Fibroblast of skin of left biceps (primary cell): ENCODE measurements at regions not wholly inside any gene's neighbourhood (a gene's known extent, or its start where the extent isn't known, plus 50 kb on each side); places are given as distances from the start of the nearest gene placed in this dataset.
"Not testable (repeated sequence)": the region's sequence is repeated elsewhere in the genome, so short reads cannot be mapped to it uniquely, and the experiment has no call there.

Experiments used
- DNase-seq, 2 experiments: peaks; one replicate each; pipeline ENCODE4 v3.0.0-alpha.2; 2013; ENCODE audit warnings: low read depth in 2 of 2

DNA sequence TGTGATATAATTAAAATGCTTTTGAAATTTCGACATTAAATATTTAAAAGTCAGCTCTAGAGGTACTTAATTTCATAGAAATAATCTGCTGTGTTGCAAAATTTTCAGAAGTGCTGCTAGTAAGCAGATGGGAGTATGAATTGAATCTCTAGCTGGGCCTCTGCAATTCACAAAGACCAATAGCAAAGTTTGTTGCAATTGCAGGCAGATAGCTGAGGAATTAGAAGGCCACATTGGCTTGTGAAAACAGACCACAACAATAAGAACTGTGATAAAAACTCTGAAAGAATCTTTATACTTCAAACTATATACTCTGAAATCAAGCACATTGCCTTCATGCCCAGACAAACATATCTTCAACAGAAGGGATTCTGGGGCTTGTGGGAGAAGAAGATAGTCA lies 636.3 kb upstream of the SOX9 start:
- DNase-seq: no peak

- no peak for DNase-seq
Observed at GRCh38 chr17:71485426-71485825, 635.4 kb upstream of the SOX9 start.

GRCh38 chr17:71486261-71486660 lies 634.6 kb upstream of the SOX9 start:
- DNase-seq: no peak

GRCh38 chr17:71488851-71489250 lies 632.0 kb upstream of the SOX9 start:
- no peak for DNase-seq

GRCh38 chr17:71494062-71494855 lies 626.6 kb upstream of the SOX9 start:
- peak; percentile 70 to 77 for DNase-seq

- DNase-seq: no peak
Observed at GRCh38 chr17:71495420-71495819, 625.4 kb upstream of the SOX9 start.

DNA sequence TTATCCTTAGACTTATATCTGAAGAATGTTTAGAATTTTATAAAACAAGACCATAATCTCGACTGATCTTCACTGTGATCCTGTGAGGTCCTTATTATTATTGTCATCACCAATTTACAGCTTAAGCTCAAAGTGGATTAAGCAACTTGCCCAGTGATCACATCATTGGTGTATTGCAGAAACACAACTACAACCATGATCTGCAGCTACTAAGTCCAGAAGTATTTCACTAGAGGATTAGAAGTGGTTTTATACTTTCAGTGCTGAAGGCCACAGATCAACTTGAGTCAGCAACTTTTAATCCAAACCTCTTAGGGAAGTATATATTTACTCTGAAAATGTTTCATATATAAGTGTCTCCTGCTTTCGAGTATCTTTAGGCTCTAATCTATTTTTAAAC lies 624.3 kb upstream of the SOX9 start:
- peak; percentile 85 to 91 for DNase-seq

DNA sequence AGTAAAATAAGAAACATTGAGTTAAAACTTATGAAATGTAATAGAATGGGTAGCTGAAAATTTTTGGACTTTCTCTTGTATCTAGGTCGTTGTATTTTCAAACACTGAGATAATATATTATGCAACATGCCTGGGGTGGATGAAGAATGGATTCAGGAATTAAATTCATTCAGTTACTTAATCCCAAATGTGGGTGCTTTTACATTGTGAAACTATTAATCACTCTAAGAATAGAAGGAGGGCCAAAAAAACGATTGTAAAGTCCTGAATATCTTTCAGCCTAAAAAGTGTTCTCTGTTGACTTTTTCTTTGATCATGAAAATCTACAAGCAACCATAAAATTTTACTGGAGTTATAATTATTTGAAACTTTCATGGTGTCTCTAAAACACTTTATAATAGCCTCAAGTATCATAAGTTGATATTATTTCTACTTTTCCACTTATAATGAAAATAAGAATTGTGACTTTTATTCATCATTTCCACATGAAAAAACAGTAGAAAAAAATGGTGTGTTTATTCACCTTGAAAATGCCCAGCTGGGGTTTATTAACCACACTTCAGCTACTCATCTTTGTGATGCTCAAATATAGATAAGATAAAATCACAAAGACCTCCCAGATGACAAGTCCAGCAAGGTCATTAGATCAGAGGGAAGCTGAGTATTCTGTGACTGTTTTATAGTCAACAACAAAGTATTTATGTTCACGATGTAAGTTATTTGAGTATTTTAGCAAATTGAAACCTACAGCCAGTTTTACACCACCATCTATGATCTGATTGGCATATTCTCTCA lies 619.9 kb upstream of the SOX9 start:
- no peak for DNase-seq

DNA sequence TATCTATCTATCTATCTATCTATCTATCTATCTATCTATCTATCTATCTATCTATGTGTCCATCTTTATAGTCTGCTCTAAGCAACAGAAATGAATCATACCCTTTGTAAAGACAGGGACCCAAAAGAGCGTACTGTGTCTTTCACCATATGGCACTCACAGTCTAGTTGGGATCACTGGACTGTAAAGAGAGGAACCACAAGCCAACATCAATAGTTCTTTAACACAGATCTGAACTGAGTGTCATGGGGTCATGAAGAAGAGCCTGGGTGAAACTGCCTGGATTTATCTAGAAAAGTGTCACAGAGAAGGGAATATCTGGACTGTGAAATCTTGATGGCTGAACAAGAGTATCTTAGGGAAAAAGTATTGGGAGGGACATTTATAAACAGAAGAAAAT lies 619.1 kb upstream of the SOX9 start:
- DNase-seq: no peak

DNA sequence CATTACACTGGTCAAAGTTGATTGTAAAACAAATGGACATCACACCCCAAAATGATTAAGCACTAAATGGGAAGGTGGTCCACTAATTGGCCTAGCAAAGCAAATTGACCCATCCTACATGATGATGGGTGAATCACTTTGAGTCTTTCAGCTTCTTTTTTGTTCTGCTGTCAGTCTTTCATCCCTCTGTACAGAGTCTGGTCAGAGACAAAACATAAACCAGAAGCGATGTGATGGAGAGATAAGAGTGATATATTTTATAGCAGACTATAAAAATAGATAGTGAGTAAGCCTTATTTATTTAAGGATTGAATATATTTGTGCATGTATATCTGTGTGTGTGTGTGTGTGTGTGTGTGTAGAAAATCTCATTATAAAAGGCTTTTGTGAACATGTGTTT lies 618.4 kb upstream of the SOX9 start:
- DNase-seq: no peak

DNA sequence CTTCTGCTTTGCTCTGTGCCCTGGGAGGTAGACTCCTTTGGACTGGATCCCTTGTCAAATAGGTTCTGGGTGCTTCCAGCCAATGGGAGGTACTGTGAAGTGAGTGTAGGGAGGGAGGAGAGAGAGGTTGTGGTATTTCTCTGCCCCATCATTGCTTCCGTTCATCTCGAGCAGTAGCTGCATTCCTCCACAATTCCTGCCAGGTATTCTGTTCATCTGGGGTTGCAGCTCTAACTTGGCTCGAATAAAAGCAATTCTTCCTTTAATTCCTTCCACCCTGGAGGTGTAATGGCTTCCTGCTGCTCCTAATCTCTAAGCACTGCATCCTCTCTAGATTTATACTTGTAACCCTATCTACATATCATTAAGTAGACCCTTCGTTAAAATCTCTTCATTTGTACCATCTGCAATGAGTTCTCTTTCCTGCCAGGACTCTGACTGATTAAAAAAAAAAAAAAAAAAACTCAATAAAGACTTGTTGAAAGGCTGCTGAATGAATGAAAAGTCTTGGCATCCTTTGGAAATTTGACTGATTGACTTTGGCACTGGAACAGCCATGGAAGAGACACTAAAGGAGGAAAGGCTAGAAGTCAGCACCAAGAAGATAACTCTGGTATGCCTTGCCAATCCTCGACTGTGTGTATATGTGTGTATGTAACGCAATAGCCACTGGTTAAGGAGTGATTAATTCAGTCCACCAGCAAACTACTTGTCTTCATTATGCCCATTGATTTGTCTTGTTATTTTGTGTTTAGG lies 616.9 kb upstream of the SOX9 start:
- peak in 1 of 2 experiments; percentile 40 for DNase-seq

DNA sequence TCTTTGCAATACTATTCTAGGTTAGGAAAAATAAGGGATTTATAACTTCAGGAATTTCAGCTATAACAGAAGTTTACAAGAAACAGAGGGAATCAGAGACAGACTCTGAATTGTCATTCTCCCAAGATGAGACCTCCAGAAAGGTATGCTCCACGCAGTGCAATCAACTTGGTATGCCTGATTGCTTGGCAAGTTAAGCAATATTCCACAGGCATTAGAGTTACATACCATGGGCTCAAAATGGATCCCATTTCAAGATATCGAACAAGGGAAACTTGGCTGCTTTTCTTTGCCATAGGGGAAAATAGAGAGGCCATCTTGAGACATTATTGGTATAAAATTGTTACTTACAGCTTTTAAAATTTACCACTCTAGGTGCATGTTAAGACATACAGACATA lies 615.6 kb upstream of the SOX9 start:
- DNase-seq: peak; percentile 55 to 62

GRCh38 chr17:71505981-71506380 lies 614.8 kb upstream of the SOX9 start:
- no peak for DNase-seq

DNA sequence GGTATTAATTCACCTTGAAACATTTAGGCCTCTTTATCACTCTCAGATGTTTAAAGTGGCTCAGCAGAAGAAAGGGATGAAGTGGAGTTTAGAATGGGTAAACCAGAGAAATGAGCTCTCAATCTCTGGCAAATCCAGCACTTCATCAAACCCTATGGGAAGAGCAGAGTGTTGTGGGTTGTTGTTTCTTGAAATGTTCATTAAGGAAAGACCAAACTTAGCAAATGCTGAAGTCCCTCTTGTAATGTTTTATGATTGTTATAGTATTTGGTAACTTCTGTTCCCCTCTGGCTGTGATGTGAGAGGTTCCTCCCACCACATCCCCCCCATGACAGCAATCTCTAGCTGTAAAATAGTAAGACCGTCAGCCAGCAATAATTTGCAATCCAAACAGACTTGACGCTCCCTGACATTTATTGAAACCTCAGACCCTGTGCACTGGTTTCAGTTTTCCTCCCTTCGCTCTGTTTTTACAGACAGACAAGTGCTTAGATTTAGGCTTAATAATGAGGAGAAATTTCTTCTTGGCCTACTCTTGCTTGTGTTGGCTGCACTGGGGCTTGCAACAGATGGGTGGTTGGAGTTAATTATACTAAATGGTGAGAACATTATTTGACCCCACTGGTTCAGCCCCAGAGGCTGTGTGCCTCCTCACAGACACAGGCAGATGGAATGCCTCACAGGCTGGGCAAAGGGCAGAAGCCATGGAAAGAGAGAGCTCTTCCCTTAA lies 609.4 kb upstream of the SOX9 start:
- DNase-seq: no peak

DNA sequence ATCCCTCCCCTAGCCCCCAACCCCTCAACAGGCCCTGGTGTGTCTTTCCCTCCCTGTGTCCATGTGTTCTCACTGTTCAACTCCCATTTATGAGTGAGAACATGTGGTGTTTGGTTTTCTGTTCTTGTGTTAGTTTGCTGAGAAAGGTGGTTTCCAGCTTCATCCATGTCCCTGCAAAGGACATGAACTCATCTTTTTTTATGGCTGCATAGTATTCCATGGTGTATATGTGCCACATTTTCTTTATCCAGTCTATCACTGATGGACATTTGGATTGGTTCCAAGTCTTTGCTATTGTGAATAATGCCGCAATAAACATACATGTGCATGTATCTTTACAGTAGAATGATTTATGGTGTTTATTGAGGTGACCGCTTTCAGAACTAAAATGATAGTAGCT lies 607.1 kb upstream of the SOX9 start:
- not testable (repeated sequence) for DNase-seq

GRCh38 chr17:71516149-71516548 lies 604.7 kb upstream of the SOX9 start:
- DNase-seq: no peak

DNA sequence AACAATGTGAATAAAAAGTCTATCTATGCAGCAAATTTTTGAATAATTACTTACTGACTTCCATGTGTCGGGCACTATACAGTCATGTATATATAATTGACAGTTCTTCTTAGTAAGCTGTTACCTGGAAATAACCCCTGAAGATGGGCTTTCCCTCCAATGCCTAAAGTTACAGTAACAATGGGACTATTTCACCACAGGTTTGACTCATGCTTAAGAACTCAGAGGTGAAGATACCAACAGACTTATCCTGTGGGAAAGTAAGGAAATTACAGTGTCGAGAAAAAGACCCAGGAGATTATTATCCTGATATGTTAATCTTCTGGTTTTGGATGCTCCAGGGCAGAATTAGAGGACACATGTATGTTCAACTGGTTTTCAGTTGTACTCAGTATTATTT lies 601.5 kb upstream of the SOX9 start:
- no peak for DNase-seq

DNA sequence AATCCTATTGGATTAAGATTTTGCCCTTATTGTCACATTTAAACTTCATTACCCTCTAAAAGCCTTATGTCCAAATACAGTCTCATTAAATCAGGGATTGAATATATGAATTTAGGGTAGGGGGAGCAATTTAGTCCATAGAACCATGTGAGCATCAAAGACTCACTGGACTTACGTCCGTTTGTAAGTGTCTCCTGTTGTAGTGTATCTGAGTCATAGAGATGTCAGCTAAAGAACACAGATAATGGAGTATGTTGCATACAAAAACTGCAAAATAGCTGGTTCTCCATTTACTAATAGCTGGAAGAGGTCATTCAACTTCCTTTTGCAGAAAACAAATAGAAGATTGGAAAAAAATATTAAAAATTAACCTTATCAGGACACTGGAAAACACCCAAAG lies 599.1 kb upstream of the SOX9 start:
- no peak for DNase-seq

DNA sequence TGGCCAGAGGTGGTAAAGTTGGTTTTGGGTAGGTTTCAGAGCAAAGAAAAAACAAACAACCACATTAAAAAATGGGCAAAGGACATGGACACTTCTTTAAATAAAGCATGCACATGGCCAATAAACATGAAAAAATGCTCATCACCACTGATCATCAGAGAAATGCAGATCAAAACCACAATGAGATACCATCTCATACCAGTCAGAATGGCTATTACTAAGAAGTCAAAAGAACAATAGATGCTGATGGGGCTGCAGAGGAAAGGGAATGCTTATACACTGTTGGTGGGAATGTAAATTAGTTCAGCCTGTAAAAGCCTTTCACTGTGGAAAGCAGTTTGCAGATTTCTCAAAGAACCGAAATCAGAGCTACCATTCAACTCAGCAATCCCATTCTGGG lies 598.4 kb upstream of the SOX9 start:
- no peak for DNase-seq

- DNase-seq: no peak
Observed at GRCh38 chr17:71527311-71527710, 593.5 kb upstream of the SOX9 start.

DNA sequence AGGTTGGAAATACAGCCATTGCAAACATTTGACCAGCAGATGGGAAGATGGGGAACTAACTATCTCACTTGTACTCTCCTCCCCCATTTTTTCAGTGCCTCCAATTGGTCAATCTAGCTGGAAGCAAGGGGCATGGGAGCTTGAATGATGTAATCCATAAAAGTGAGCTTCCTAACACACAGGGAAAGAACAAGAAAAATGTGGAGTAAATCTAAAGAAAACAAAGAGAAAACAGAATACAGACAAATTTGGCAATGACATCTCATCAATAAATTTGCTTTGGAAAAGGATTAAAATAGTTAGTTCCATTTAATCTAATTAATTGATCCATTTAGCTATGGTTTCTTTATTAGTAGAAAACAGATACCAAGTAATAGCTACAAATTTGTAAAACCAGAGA lies 592.6 kb upstream of the SOX9 start:
- DNase-seq: no peak

DNA sequence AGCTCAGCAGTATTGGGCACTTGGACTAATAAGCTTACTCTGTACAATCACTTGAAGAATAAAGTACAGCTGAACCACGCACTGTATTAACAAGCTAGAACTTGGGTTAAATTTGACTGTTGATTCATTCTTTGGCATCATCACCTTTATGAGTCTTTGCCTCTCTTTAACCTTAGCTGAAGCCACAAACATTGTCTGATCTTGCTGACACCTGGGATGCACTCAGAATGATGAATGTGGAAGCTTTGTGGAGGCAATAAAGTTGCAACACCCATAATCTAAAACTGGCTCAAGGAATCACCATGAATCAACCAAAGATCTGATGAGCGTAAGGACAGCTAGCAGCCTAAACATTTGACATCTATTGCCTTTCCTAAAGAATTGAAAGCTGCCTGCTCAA lies 590.6 kb upstream of the SOX9 start:
- DNase-seq: peak; percentile 13 to 41
